SK-N-SH treated with all-trans-retinoic acid at 6 μM for 48 hours (cell line): ENCODE measurements at regions not wholly inside any gene's neighbourhood (a gene's known extent, or its start where the extent isn't known, plus 50 kb on each side); places are given as distances from the start of the nearest gene placed in this dataset.
"Not testable (repeated sequence)": the region's sequence is repeated elsewhere in the genome, so short reads cannot be mapped to it uniquely, and the experiment has no call there.

Experiments
- ATAC-seq: fragments of 200-7000 bp; cut with Tn5 transposase; 3 replicates; pipeline ENCODE4 v1.9.1; 2020; ENCODE audit warnings: mild to moderate bottlenecking, moderate library complexity
- CREB5 ChIP-seq: fragments of 250-450 bp; sonication (Bioruptor Pico); IDR thresholded peaks from 2 replicates; pipeline ENCODE4 v1.5.1; 2020; ENCODE audit warnings: low read depth, mild to moderate bottlenecking, moderate library complexity
- CSRNP3 ChIP-seq: fragments of 250-450 bp; sonication (Bioruptor Pico); IDR thresholded peaks from 2 replicates; pipeline ENCODE4 v1.5.1; 2021; ENCODE audit warnings: mild to moderate bottlenecking, moderate library complexity
- ESRRG ChIP-seq: fragments of 250-450 bp; sonication (Bioruptor Pico); IDR thresholded peaks from 2 replicates; pipeline ENCODE4 v1.6.1; 2021; ENCODE audit warnings: mild to moderate bottlenecking
- GLIS3 ChIP-seq: fragments of 250-450 bp; sonication (Bioruptor Pico); IDR thresholded peaks from 2 replicates; pipeline ENCODE4 v1.5.0; 2020; ENCODE audit warnings: mild to moderate bottlenecking, moderate library complexity
- ISL1 ChIP-seq: fragments of 250-450 bp; sonication (Bioruptor Pico); IDR thresholded peaks from 2 replicates; pipeline ENCODE4 v2.1.2; 2022; ENCODE audit warnings: mild to moderate bottlenecking, moderate library complexity
- OSR1 ChIP-seq: fragments of 250-450 bp; sonication (Bioruptor Pico); IDR thresholded peaks from 2 replicates; pipeline ENCODE4 v1.8.0; 2022; ENCODE audit warnings: moderate library complexity, mild to moderate bottlenecking, inconsistent platforms
- PATZ1 ChIP-seq: fragments of 250-450 bp; sonication (Bioruptor Pico); IDR thresholded peaks from 2 replicates; pipeline ENCODE4 v1.8.0; 2020; ENCODE audit warnings: mild to moderate bottlenecking, moderate library complexity, borderline replicate concordance
- POU6F1 ChIP-seq: fragments of 250-450 bp; sonication (Bioruptor Pico); IDR thresholded peaks from 2 replicates; pipeline ENCODE4 v1.8.0; 2021; ENCODE audit warnings: low read depth, mild to moderate bottlenecking, moderate library complexity, borderline replicate concordance
- PPARA ChIP-seq: fragments of 250-450 bp; sonication (Bioruptor Pico); IDR thresholded peaks from 2 replicates; pipeline ENCODE4 v1.5.0; 2020; ENCODE audit warnings: mild to moderate bottlenecking, borderline replicate concordance
- RARB ChIP-seq: fragments of 250-450 bp; sonication (Bioruptor Pico); IDR thresholded peaks from 2 replicates; pipeline ENCODE4 v1.8.0; 2021; ENCODE audit warnings: mild to moderate bottlenecking, moderate library complexity
- TOX ChIP-seq: fragments of 250-450 bp; sonication (Bioruptor Pico); IDR thresholded peaks from 2 replicates; pipeline ENCODE4 v1.8.0; 2021; ENCODE audit warnings: mild to moderate bottlenecking, moderate library complexity, borderline replicate concordance
- TSHZ2 ChIP-seq: fragments of 250-450 bp; sonication (Bioruptor Pico); IDR thresholded peaks from 2 replicates; pipeline ENCODE4 v1.5.0; 2020; ENCODE audit warnings: mild to moderate bottlenecking, moderate library complexity
- ZFP3 ChIP-seq: fragments of 250-450 bp; sonication (Bioruptor Pico); IDR thresholded peaks from 2 replicates; pipeline ENCODE4 v1.5.0; 2020; ENCODE audit warnings: mild to moderate bottlenecking, moderate library complexity
- ZFP30 ChIP-seq: fragments of 450-650 bp; formaldehyde crosslinking; IDR thresholded peaks from 2 replicates; pipeline ENCODE4 v1.5.0; 2022; ENCODE audit warnings: mild to moderate bottlenecking, moderate library complexity
- ZNF70 ChIP-seq: fragments of 450-650 bp; formaldehyde crosslinking; IDR thresholded peaks from 2 replicates; pipeline ENCODE4 v1.5.0; 2020; ENCODE audit warnings: mild to moderate bottlenecking, moderate library complexity

GRCh38 chr11:89612096-89612495, 98.0 kb upstream of the TRIM77 start (continued):
- TF ChIP-seq PATZ1 (CRISPR knock-in tag) (no peak), ZNF70 (CRISPR knock-in tag) (no peak)

GRCh38 chr11:89613911-89614310, 96.2 kb upstream of the TRIM77 start:
- ATAC-seq = no peak

GRCh38 chr11:89614428-89614827, 95.7 kb upstream of the TRIM77 start:
- ATAC-seq = peak; percentile 49; the same call in 2 of the 3 replicates

More at GRCh38 chr11:89613911-89614310, 96.2 kb upstream of the TRIM77 start:
- no peak for TF ChIP-seq PPARA (CRISPR knock-in tag)
- TF ChIP-seq RARB (CRISPR knock-in tag) = no peak
- TF ChIP-seq CREB5 (CRISPR knock-in tag) = no peak
- TF ChIP-seq GLIS3 = no peak
- no peak for TF ChIP-seq TSHZ2 (CRISPR knock-in tag)
- TF ChIP-seq ZFP3 = no peak
- TF ChIP-seq POU6F1 (CRISPR knock-in tag) = no peak
- no peak for TF ChIP-seq ISL1 (CRISPR knock-in tag)
- no peak for TF ChIP-seq CSRNP3
- TF ChIP-seq OSR1 = no peak
- no peak for TF ChIP-seq ESRRG
- TF ChIP-seq TOX (CRISPR knock-in tag) = no peak
- no peak for TF ChIP-seq ZFP30 (CRISPR knock-in tag)
- no peak for TF ChIP-seq PATZ1 (CRISPR knock-in tag)
- TF ChIP-seq ZNF70 (CRISPR knock-in tag) = no peak

GRCh38 chr11:89615642-89616041, 94.5 kb upstream of the TRIM77 start:
- not testable (repeated sequence) for ATAC-seq

- ATAC-seq = not testable (repeated sequence)
Observed at GRCh38 chr11:89616161-89616560, 93.9 kb upstream of the TRIM77 start.

- ATAC-seq = peak; percentile 81
Observed at GRCh38 chr11:89616999-89617602, 93.0 kb upstream of the TRIM77 start.

GRCh38 chr11:89620721-89621120, 89.4 kb upstream of the TRIM77 start:
- ATAC-seq = not testable (repeated sequence)
